Ectodermal cell (in vitro differentiated cells): ENCODE measurements at regions not wholly inside any gene's neighbourhood (a gene's known extent, or its start where the extent isn't known, plus 50 kb on each side); places are given as distances from the start of the nearest gene placed in this dataset.

Experiments
- H3K27ac ChIP-seq: 2 replicates; pipeline ENCODE4 v1.7.0; 2013; ENCODE audit warnings: mild to moderate bottlenecking, low read depth, low read length; ENCODE audit not compliant: insufficient read depth, poor library complexity, severe bottlenecking
- H3K27me3 ChIP-seq: 2 replicates; pipeline ENCODE4 v1.7.0; 2013; ENCODE audit warnings: mild to moderate bottlenecking, low read length; ENCODE audit not compliant: insufficient read depth, control insufficient read depth, poor library complexity, severe bottlenecking
- H3K36me3 ChIP-seq: one replicate; pipeline ENCODE4 v1.7.0; 2013; ENCODE audit warnings: low read length; ENCODE audit not compliant: control insufficient read depth, insufficient read depth
- H3K4me1 ChIP-seq: one replicate; pipeline ENCODE4 v1.7.0; 2013; ENCODE audit warnings: low read length; ENCODE audit not compliant: control insufficient read depth, insufficient read depth
- H3K4me3 ChIP-seq: 2 replicates; pipeline ENCODE4 v1.7.0; 2013; ENCODE audit warnings: low read depth, low read length, control low read depth; ENCODE audit not compliant: insufficient read depth
- H3K9me3 ChIP-seq: 2 replicates; pipeline ENCODE4 v1.7.0; 2013; ENCODE audit warnings: mild to moderate bottlenecking, low read length, moderate library complexity; ENCODE audit not compliant: control insufficient read depth
- WGBS, 2 experiments: methylation state at CpG; one replicate each; pipeline ENCODE4 v1.1.7; 2013; ENCODE audit warnings: missing lambda C conversion rate in 2 of 2; 5-methylcytosine and 5-hydroxymethylcytosine counted together

DNA sequence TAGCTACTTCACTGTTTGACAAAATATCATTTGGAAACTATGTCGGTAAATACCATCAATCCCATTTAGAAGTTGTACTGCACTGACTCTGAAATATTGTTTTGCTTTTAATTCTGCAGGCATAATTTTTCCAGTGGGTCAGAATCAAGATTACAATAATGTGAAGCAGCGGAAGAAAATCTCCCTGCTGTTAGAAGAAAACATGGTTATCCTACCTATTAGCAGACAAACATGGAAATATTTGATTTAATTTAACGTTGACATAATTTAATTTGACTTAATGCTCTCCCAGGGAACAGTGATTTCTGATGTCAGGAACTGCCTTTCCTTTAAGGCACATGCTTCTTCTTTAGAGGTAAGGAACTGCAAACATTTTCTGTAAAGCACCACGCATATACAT lies 634.0 kb downstream of the LTN1 start:
- no peaks in the 10 kb centered on the region for H3K36me3 ChIP-seq
- no peaks in the 10 kb centered on the region for H3K27me3 ChIP-seq
- no peak overlapping the region for H3K4me3 ChIP-seq
- WGBS, 2 experiments, result 92 to 93% methylated on average over 2 to 4 of the region's 4 CpGs
- H3K27ac ChIP-seq, result no peak overlapping the region
- no peaks in the 10 kb centered on the region for H3K4me1 ChIP-seq
- no peaks in the 10 kb centered on the region for H3K9me3 ChIP-seq

GRCh38 chr21:28358170-28358569 lies 634.5 kb downstream of the LTN1 start:
- no peak overlapping the region for H3K27ac ChIP-seq
- 95 to 100% methylated on average over 1 of the region's 1 CpG for WGBS, 2 experiments
- H3K4me1 ChIP-seq, result no peaks in the 10 kb centered on the region
- no peak overlapping the region for H3K4me3 ChIP-seq
- H3K9me3 ChIP-seq, result no peaks in the 10 kb centered on the region
- H3K36me3 ChIP-seq, result no peaks in the 10 kb centered on the region
- no peaks in the 10 kb centered on the region for H3K27me3 ChIP-seq

DNA sequence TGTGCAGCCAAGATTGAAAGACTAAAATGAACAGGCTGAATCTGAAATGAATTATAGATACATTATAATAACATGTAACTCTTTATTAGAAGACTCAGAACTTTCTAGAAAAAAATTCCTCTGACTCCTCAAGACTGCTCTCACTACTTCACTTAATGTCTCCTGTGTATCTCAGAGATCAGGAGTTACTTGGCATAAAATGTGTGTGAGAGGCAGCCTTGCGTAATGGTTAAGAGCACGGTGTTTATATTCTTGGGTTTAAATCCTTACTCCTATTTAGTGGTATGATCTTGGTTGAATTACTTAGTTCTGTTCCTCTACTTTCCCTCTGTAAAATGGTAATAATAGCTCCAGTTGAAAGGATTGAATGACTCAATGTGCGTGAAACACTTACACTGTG lies 634.9 kb downstream of the LTN1 start:
- WGBS, 2 experiments, result 88 to 96% methylated on average over 1 to 3 of the region's 3 CpGs
- Histone ChIP-seq H3K27me3 (no peaks in the 10 kb centered on the region), H3K27ac (no peak overlapping the region), H3K4me1 (no peaks in the 10 kb centered on the region), H3K9me3 (no peaks in the 10 kb centered on the region), H3K4me3 (no peak overlapping the region), H3K36me3 (no peaks in the 10 kb centered on the region)

- H3K4me3 ChIP-seq, result no peak overlapping the region
- H3K36me3 ChIP-seq, result no peaks in the 10 kb centered on the region
- H3K27ac ChIP-seq, result no peak overlapping the region
- WGBS, 2 experiments, result 86 to 94% methylated on average over 2 of the region's 2 CpGs
- no peaks in the 10 kb centered on the region for H3K27me3 ChIP-seq
- H3K4me1 ChIP-seq, result no peaks in the 10 kb centered on the region
- no peaks in the 10 kb centered on the region for H3K9me3 ChIP-seq
Measured at GRCh38 chr21:28356422-28356821, 636.3 kb downstream of the LTN1 start.

DNA sequence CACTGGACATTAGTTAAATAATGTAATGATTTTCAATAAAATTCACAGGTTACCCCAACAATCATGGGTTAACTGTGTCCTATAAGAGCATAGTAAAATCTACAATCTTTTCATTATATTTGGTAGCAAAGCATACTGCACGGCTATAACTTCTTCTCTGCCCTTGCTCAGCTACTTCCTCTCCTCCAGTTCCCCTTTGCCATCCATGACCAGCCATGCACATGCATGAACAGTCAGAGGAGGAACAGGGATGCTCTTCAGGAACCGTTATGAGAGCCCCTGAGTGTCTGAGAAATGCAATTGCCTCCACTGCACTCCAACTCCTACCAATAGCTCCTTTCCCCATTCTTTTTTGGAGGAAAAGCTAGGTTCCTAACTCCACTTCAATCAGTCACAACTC lies 646.7 kb downstream of the LTN1 start:
- no peaks in the 10 kb centered on the region for H3K4me1 ChIP-seq
- H3K27me3 ChIP-seq, result no peaks in the 10 kb centered on the region
- 90% methylated on average over 2 of the region's 2 CpGs for WGBS, 2 experiments
- H3K27ac ChIP-seq, result no peak overlapping the region
- no peaks in the 10 kb centered on the region for H3K36me3 ChIP-seq
- no peaks in the 10 kb centered on the region for H3K9me3 ChIP-seq
- H3K4me3 ChIP-seq, result no peak overlapping the region

- 95 to 100% methylated on average over 1 of the region's 1 CpG for WGBS, 2 experiments
- Histone ChIP-seq H3K36me3 (no peaks in the 10 kb centered on the region), H3K4me1 (no peaks in the 10 kb centered on the region), H3K9me3 (no peaks in the 10 kb centered on the region), H3K27ac (no peak overlapping the region), H3K4me3 (no peak overlapping the region), H3K27me3 (no peaks in the 10 kb centered on the region)
Measured at GRCh38 chr21:28344985-28345384, 647.7 kb downstream of the LTN1 start.

DNA sequence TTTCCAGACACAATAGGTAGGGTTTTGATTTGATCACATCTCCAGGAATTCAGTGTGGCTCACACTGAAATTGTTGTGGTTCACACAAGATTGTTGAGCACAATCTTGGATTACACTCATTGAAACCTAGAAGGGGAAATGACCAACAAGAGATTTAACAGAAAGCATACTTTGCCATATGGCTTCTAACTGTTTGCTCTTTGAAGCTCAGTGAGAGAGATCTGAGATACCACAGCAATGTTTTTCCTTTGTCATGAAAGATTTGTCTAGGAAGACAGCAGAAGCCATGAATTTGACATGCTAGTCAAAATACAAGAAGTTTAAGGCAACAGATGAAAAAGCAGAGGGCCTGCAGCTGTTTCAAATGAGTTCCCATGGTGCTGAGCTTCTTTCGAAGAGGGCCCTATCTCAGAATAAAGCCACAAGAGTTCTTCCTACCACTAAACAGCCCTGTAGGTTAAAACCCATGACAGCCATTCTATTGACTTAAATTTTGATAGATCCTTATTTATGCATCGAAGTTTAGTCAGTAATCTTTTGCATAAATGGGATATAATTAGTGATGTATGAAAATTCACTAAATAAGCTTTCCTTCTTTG lies 650.4 kb downstream of the LTN1 start:
- H3K36me3 ChIP-seq, result no peaks in the 10 kb centered on the region
- no peaks in the 10 kb centered on the region for H3K4me1 ChIP-seq
- 92 to 93% methylated on average over 1 to 2 of the region's 2 CpGs for WGBS, 2 experiments
- H3K4me3 ChIP-seq, result no peak overlapping the region
- no peaks in the 10 kb centered on the region for H3K9me3 ChIP-seq
- no peaks in the 10 kb centered on the region for H3K27me3 ChIP-seq
- no peak overlapping the region for H3K27ac ChIP-seq

GRCh38 chr21:28339403-28339802 lies 653.3 kb downstream of the LTN1 start:
- Histone ChIP-seq H3K4me3 (no peak overlapping the region), H3K9me3 (no peaks in the 10 kb centered on the region), H3K4me1 (no peaks in the 10 kb centered on the region), H3K27ac (no peak overlapping the region), H3K27me3 (no peaks in the 10 kb centered on the region), H3K36me3 (no peaks in the 10 kb centered on the region)
- 88 to 92% methylated on average over 3 of the region's 3 CpGs for WGBS, 2 experiments

DNA sequence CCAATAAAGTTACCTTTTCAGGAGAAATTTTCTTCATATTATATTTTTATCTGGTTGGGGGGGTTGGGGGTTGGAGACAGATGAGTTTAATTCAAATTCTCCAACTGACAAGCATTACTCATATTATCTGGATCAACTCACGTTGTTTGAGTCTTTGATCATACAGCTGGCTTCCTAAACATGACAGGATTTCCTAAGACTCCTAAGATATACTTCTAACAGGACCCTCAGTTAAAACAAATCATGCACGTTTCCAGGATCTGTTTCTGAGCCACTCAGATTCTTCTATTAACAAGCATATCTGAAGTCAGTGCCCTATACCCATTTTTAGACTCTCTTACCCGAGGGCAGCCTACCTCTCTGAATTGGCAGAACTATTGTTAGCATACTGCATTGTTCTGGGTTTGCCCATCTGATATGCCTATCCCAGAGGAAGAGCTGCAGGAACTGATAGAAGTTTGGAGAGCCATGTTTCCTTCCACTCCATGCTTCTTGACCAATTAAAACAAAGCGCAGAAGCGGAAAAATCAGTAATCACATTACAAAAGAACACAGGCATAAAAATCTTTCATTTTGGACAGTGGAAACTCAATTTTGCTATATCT lies 653.9 kb downstream of the LTN1 start:
- H3K4me3 ChIP-seq, result no peak overlapping the region
- no peak overlapping the region for H3K27ac ChIP-seq
- H3K36me3 ChIP-seq, result no peaks in the 10 kb centered on the region
- H3K4me1 ChIP-seq, result no peaks in the 10 kb centered on the region
- H3K27me3 ChIP-seq, result no peaks in the 10 kb centered on the region
- H3K9me3 ChIP-seq, result no peaks in the 10 kb centered on the region
- WGBS, 2 experiments, result 89 to 93% methylated on average over 5 of the region's 5 CpGs

DNA sequence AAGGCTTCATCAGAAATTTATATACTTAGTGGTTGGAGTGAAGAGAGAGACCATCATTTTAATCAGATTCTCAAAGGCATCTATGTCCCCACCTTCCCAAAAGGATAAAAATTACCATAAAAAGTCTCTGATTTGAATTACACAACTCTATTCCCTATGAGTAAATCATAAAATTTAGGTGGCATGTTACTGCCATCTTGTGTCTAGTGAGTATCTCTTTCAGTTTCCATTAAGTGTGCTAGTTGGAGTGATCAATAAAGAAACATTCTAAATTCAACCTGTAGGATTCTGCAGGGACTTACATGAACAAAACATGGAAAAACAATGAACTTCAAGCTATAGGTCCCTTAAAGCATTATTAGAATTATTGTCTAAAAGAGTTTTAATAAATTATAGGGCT lies 655.4 kb downstream of the LTN1 start:
- no peaks in the 10 kb centered on the region for H3K27me3 ChIP-seq
- H3K9me3 ChIP-seq, result no peaks in the 10 kb centered on the region
- H3K36me3 ChIP-seq, result no peaks in the 10 kb centered on the region
- no peaks in the 10 kb centered on the region for H3K4me1 ChIP-seq
- H3K27ac ChIP-seq, result no peak overlapping the region
- no peak overlapping the region for H3K4me3 ChIP-seq

GRCh38 chr21:28336314-28336713 lies 656.4 kb downstream of the LTN1 start:
- 36 to 38% methylated on average over 3 of the region's 3 CpGs for WGBS, 2 experiments
- H3K9me3 ChIP-seq, result no peaks in the 10 kb centered on the region
- H3K4me1 ChIP-seq, result no peaks in the 10 kb centered on the region
- H3K36me3 ChIP-seq, result no peaks in the 10 kb centered on the region
- no peak overlapping the region for H3K27ac ChIP-seq
- no peak overlapping the region for H3K4me3 ChIP-seq
- H3K27me3 ChIP-seq, result no peaks in the 10 kb centered on the region
